ENCODE measurements at regions not wholly inside any gene's neighbourhood (a gene's known extent, or its start where the extent isn't known, plus 50 kb on each side); places are given as distances from the start of the nearest gene placed in this dataset.
A peak's percentile ranks its signal among the peaks of the same experiment; 100 is the strongest.
"Not testable (repeated sequence)": the region's sequence is repeated elsewhere in the genome, so short reads cannot be mapped to it uniquely, and the experiment has no call there.

DNA sequence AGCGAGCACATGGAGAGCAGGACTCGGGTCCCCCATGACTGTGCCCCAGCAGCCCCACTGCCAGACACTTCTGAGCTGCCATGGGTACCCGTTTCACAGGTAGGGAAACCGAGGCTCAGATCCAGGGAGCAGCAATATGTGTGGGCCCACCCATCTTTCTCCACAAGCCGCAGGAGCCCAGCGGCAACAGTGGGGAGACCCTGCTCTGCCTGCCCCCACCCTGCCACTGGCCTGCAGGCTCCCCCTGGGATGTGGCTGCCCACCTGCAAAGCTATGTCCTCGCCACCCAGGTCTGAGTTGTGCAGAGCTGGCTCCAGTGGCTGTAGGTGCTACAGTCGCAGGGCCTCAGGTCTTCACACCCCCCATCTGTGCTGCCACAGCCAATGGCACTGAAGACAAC is 50.6 kb upstream of the C1QTNF9B start:
- no peak for DNase-seq (ENCODE audit: low spot score)

DNA sequence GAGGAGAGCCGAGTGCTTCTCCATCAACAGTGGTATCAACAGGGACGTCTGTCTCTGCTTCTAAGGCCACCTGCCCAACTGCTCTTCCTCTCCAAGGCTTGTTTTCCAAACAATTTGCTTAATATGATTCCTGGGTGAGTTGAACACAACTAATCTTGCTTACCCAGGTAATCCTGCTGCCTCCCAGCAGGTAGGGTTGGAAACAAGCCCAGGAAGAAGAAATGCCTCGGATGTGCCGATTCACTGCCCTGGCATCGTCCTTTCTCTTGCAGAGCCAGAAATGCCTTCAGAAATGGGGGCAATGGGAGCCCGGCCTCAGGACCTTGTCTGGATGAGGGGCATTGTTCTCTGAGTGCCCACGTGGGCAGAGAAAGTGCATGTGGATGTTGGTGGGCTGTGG is 51.9 kb upstream of the C1QTNF9B start:
- no peak for DNase-seq (ENCODE audit: low spot score)

DNA sequence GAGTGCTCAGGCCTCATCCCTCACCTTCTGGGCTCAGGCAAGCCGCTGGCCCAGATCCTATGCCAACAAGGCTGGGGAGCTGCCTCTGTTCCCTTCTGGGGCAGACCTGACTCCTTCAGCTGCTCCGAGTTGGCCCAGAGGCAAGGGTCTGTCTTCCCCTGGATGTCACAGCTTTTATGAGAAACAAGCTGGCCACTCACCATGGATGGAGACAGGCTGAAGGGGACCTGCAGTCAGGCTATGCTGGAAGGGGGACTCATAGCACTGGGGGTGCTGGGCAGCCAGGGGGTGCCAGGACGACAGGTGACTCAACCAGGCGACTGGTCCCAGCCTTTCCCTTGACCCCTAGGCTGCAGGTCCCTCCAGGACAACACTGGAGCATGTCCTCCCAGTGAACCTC is 52.4 kb upstream of the C1QTNF9B start:
- no peak for DNase-seq (ENCODE audit: low spot score)

- no peak for DNase-seq (ENCODE audit: low spot score)
These were observed 53.6 kb upstream of the C1QTNF9B start for GRCh38 chr13:23950736-23951510.

DNA sequence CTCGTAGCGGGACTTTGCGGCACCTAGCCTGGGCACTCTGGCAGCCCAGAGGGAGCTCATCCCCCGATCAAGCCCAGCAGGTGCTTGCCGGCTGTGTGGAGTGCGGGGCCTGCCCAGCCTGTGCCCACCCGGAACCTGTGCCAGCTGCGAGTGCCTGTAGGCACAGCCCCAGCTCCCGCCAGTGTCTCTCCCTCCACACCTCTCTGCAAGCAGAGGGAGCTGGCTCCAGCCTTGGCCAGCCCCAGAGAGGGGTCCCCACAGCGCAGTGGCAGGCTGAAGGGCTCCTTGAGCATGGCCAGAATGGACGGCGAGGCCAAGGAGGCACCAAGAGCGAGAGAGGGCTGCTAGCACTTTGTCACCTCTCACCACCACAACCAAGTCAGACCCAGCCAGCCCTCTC is 55.5 kb upstream of the C1QTNF9B start:
- DNase-seq (ENCODE audit: low spot score), result no peak

GRCh38 chr13:23953860-23954512 is 56.7 kb upstream of the C1QTNF9B start:
- DNase-seq (ENCODE audit: low spot score), result no peak

DNA sequence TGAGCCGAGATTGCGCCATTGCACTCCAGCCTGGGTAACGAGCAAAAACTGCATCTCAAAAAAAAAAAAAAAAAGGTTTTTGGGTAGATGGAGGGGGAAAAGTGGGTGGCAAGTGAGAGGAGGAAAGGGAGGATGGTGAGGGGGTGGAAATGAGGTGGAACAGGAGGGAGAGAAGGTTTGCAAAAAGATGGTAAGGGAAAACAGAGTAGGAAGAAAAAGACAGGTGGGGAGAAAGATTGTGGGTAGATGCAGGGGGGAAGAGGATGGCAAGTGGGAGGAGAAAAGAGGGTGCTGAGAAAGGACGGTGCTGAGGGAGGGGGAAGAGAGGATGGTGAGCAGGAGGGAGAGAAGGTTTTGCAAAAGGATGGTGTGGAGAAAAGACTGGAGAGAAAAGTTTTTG is 57.8 kb upstream of the C1QTNF9B start:
- DNase-seq (ENCODE audit: low spot score), result no peak

DNA sequence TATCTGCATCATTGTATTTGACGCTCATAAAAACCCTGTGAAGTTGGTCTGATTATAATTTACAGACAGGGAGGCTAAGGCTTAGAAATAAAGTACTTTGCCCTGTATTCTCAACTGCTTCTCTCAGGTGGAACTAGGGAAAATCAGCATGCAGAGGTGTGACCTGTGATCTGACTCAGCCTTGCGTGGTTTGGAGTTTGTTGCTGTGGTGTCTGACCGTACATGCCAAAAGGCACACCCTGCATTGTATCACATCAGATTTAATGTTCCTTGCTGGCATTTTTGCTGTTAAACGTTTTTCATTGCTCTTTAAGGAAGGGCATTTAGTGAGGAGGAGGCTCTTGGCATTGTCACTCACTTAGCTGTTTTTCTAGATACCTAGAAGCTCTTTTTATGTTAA is 58.8 kb upstream of the C1QTNF9B start:
- no peak for DNase-seq (ENCODE audit: low spot score)

DNA sequence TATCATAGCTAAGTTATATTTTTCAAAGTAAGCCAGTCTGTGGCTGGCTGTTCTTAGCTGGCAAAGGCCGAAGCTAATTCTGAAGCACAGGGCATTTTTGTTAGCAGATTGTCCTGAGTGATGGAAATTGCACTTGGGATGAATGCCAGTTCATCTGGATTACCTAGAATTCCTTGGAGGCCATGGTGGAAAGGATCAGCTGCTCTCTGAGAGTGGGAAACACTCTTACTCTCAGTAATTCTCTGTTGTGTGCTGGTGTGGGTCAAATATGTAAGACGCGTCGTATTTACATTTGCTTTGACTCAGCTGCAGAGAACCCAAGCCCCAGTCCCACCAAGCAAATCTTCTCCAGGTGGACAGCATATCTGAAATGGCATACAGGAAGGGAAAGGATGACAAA is 60.7 kb upstream of the C1QTNF9B start:
- no peak for DNase-seq (ENCODE audit: low spot score)

- DNase-seq (ENCODE audit: low spot score), result no peak
These were observed 62.0 kb upstream of the C1QTNF9B start for GRCh38 chr13:23959231-23959862.

DNA sequence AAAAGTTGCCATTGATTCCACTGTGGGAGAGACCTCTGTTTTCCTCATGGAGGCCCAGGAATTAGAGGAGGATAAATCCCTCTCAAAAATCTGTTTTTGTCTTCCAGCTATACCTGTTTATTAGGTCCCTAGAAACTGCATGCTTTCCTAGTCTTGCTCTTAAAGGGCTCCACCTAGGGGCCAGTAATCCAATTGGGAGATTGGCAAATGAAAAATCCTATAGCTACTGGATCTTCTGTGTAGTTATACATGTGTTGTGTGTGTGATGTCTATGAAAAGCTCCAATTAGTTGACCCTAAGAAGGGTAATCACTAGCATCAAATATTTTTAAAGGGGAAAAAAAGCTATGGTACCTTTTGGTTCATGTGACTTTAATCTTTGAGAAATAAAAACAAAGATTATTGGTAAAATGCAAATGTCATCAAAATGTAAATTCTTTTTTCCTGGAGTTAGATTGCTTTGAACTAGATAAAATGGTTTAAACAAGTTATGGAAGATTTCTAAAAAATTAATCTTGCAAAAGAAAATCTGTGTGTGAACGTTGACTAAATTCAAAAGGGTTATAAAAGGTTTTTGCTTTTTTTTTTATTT is 63.4 kb upstream of the C1QTNF9B start:
- DNase-seq (ENCODE audit: low spot score), result peak; percentile 79

- peak; percentile 74 for DNase-seq (ENCODE audit: low spot score)
These were observed 66.1 kb upstream of the C1QTNF9B start for GRCh38 chr13:23963184-23963931.

DNA sequence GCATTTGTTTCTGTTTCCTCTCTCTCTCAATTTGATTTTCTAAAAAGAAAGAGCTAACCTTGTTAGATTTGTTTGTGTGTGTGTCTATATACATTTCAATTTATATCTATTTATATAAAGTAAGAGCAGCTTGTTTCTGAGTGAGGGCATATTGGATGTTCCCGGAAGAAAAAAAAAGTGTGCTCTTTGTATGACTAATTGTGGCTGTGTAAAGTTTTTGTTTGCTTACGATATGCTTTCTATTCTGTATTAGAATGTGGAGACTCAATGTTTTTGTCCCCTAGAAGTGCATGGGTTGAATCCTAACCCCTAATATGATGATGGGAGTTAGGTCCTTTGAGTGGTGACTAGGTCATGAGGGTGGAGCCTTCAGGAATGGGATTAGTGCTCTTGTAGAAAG is 66.6 kb upstream of the C1QTNF9B start:
- DNase-seq (ENCODE audit: low spot score), result no peak

DNA sequence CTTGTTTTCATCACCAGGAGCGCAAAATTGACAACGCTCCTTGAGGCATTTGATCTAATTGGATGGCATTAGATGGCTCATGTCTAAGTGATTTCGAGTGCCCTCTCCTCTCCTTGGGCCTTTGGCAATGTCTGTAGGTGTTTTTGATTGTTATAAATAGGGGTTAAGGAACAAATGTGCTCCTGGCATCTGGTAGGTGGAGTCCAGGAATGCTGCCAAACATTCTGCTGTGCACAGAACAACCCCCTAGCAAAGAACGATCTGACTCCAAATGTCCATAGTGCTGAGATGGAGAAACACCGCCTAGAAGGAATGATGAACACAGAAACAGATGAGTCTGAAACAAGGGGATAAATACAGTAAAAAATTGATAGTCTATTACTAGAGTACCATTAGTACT is 68.0 kb upstream of the C1QTNF9B start:
- peak; percentile 51 for DNase-seq (ENCODE audit: low spot score)

DNA sequence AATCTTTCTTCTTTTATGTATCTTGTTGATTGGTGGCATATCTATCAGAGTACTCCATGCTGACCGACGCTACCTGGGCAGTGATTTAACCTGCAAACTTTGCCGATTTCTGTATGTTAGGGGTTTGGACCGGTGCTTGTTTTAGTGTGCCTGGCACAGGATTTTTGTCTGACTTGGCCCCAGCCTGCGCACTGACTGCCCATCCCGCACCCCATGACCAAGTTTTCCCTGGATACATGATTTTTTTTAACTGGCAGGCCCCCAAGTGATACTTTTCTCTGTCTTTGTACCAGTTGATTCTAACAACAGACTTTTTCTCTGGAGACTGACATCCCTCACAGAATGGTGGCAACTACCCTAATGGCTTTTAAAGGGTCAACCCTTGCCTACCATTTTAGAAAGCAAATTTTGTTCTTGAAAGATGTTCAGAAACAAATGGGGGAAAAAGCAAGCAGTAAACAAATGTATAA is 69.0 kb upstream of the C1QTNF9B start:
- DNase-seq (ENCODE audit: low spot score), result peak; percentile 52

DNA sequence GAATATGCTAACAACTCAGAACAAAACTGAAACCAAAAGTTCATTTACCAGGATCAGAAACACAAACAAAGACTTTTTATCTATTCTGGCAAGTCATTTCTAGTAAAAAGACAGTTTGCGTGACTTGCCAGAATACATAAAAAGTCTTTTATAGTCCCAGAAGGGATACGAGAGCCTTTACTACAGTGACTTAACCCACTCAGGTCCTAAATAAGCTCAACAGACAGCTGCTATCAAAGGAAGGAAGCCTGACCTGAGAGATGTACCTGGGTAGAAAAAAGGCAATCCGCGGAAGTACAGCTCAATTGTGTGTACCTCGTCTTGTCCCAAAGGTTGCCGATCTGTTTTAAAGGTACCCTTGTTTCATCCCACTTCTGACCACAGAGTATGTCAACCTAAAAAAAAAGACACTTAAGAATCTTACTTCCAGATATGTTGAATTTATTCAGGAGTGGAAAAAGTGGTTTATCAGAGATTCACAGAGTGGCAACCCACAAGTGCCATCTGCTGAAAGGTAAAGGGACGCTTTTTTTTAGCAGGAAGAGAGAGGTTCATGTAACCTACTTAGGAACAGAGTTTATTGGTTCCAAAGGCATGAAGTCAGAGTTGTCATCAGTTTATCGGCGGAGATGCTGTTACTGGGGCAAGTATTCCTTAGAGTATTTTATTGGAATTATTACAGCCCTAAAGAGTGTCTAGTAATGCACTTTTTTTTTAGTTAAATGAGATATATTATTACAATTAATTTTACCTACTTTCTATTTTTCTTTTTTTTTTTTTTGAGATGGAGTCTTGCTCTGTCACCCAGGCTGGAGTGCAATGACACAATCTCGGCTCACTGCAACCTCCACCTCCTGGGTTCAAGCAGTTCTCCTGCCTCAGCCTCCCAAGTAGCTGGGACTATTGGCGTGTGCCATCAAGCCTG is 69.7 kb upstream of the C1QTNF9B start:
- DNase-seq (ENCODE audit: low spot score), result peak; percentile 87

DNA sequence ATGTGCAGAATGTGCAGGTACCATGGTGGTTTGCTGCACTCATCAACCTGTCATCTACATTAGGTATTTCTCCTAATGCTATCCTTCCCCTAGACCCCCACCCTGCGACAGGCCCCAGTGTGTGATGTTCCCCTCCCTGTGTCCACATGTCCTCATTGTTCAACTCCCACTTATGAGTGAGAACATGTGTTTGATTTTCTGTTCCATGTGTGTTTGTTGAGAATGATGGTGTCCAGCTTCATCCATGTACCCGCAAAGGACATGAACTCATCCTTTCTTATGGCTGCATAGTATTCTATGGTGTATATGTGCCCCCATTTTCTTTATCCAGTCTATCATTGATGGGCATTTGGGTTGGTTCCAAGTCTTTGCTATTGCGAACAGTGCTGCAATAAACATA is 70.5 kb upstream of the C1QTNF9B start:
- not testable (repeated sequence) for DNase-seq (ENCODE audit: low spot score)

- DNase-seq (ENCODE audit: low spot score), result no peak
These were observed 72.3 kb upstream of the C1QTNF9B start for GRCh38 chr13:23969647-23970046.

- peak; percentile 75 for DNase-seq (ENCODE audit: low spot score)
These were observed 82.3 kb upstream of the C1QTNF9B start for GRCh38 chr13:23979361-23980159.

- peak; percentile 73 for DNase-seq (ENCODE audit: low spot score)
These were observed 82.9 kb upstream of the C1QTNF9B start for GRCh38 chr13:23980160-23980551.

Measured in pons (tissue), 1 donor.